SK-N-MC (cell line): ENCODE measurements at regions not wholly inside any gene's neighbourhood (a gene's known extent, or its start where the extent isn't known, plus 50 kb on each side); places are given as distances from the start of the nearest gene placed in this dataset.
"Not testable (repeated sequence)": the region's sequence is repeated elsewhere in the genome, so short reads cannot be mapped to it uniquely, and the experiment has no call there.

Experiments used
- DNase-seq: peaks from one replicate; pipeline ENCODE4 v3.0.0-alpha.2; 2011; ENCODE audit warnings: low read depth, low spot score
- H3K27ac ChIP-seq: fragments of 200-600 bp; sonication (generic); 2 replicates; pipeline ENCODE4 v1.5.1; 2016; ENCODE audit warnings: mixed run types
- H3K36me3 ChIP-seq: fragments of 200-600 bp; sonication (generic); 2 replicates; pipeline ENCODE4 v1.6.1; 2017; ENCODE audit warnings: antibody characterized with exemption, low read length, mixed read lengths; ENCODE audit not compliant: insufficient read depth
- H3K4me3 ChIP-seq: fragments of 200-600 bp; sonication (generic); 2 replicates; pipeline ENCODE4 v1.5.1; 2016
- H3K9ac ChIP-seq: fragments of 200-600 bp; sonication (generic); 2 replicates; pipeline ENCODE4 v1.8.0; 2017; ENCODE audit warnings: mixed run types, mixed read lengths; ENCODE audit not compliant: insufficient read length
- H3K9me3 ChIP-seq: fragments of 200-600 bp; sonication (generic); 2 replicates; pipeline ENCODE4 v1.6.1; 2017; ENCODE audit warnings: low read depth, mild to moderate bottlenecking, antibody characterized with exemption, low read length, moderate library complexity, mixed read lengths
- EZH2 ChIP-seq: fragments of 200-600 bp; sonication (generic); IDR thresholded peaks from one replicate; pipeline ENCODE4 v1.6.1; 2017; ENCODE audit warnings: antibody characterized with exemption
- FOXP2 ChIP-seq: optimal IDR thresholded peaks from 2 replicates; pipeline ENCODE3; 2011; ENCODE audit warnings: mild to moderate bottlenecking, moderate library complexity; ENCODE audit not compliant: insufficient read depth; ENCODE audit errors: extremely low read length, control extremely low read depth
- POLR2AphosphoS5 ChIP-seq: IDR thresholded peaks from 2 replicates; pipeline ENCODE4 v1.6.1; 2012; ENCODE audit warnings: mild to moderate bottlenecking, low read depth, low read length, borderline replicate concordance

DNA sequence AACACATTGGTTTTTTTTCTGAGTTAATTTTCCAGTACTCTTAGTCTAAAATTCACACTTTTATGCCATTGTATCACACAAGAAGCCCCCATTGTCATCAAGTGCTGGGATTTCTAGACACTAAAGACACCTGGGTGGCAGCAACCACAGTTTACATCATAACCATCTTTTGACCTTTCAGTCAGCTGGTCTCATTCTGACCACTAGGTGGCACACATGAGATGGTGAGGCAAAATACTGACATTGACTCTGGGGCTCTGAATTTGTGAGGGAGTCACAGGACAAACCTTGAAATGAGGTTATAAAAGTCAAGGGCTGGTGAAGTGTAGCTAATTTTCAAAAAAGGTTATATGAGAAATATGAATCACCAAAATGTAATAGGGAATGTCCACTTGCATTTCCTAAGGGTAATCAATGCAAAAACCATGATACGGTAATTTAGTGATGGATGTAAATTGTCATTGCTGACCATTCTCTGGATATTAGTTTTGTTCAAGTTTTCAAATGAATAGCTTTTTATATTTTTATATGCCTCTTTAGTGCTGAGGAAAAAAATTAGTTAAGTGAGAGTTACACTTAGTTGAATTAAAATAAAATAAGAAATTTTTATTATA, 229.4 kb downstream of the DMAC1 start:
- Histone ChIP-seq H3K36me3 (no peaks in the 10 kb centered on the region), H3K27ac (no peak overlapping the region), H3K9me3 (no peaks in the 10 kb centered on the region), H3K9ac (no peak overlapping the region), H3K4me3 (no peak overlapping the region)
- TF ChIP-seq FOXP2 (no peak), POLR2AphosphoS5 (no peak), EZH2 (no peak)
- DNase-seq: no peak

DNA sequence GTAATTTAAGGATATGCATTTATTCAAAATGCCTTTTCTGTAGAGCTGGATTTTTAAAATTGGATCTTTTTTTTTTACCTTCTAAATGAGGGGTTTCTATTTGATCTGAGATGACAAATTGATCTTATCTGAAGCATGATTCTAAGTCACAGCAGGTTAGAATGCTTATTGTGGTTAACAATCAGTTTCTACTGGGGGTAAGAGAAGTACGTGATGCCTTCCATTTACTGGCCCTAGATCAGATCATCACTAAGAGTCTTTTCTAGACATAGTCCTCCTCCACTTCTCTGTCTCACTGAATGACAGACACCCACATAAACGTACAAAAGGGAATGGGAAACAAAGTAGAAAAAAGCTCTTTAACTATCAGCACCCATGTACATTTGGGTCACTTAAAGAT, 231.9 kb downstream of the DMAC1 start:
- Histone ChIP-seq H3K36me3 (no peaks in the 10 kb centered on the region), H3K9ac (no peak overlapping the region), H3K4me3 (no peak overlapping the region), H3K9me3 (no peaks in the 10 kb centered on the region), H3K27ac (no peak overlapping the region)
- no peak for TF ChIP-seq EZH2
- no peak for TF ChIP-seq POLR2AphosphoS5
- TF ChIP-seq FOXP2: no peak
- DNase-seq: no peak

DNA sequence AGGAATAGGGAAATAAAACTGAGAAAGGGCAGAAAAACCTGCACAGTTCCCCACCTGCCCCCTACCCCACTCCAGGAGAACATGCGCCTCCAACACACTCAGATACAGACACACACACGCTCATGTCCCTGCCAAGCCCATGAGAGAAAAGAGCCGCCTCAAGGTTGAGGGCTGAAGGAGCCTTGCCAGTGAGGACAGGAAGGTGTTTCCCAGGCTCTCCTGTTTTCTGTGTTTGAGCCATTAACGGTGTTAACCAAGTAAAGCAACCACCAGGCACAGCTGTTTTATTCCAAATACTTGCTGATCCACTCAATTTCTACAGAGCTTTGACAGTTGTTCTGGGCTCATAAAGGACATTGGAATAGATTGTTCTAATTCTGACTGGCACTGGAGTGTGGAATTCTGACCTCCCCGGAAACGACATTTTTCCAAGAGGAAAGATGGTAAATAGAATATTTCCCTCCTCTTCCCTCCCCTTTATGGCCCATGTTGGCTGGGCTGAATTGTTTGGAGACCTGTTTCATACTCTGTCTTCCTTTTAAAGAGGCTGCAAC, 238.0 kb downstream of the DMAC1 start:
- DNase-seq: no peak
- no peak overlapping the region for H3K4me3 ChIP-seq
- no peaks in the 10 kb centered on the region for H3K9me3 ChIP-seq
- TF ChIP-seq FOXP2: no peak
- TF ChIP-seq POLR2AphosphoS5: no peak
- no peak for TF ChIP-seq EZH2
- H3K9ac ChIP-seq: no peak overlapping the region
- H3K27ac ChIP-seq: no peak overlapping the region
- H3K36me3 ChIP-seq: no peaks in the 10 kb centered on the region

DNA sequence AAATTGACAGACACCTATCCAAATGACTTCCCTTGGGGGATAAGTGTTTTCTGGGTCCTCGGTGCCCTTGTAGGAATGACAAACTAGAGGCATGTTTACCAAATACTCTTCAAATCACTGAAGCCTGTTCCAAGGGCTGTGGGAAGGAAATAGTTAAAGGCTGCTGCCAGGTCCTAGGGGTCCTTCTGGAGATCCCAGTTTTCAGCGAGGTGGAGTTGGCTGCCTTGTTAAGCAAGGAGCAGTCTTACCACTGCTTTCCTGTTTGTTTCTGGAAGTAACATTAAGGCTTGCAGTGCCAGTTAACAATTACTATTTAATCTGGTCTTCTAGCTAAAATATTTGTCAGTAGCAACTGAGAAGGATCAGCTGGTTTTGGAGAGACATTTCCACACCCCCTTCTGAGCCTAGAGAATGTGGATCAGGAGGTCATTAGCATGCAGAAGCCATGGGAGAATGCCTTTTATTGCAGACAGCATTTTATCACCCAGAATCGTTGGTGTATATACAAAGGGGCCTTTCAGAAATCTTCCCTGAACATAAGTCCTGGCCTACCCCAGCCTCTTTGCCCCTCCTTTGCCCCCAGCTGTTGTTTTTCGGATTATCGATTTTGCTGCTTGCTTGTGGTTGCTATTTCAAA, 238.8 kb downstream of the DMAC1 start:
- H3K9me3 ChIP-seq: no peaks in the 10 kb centered on the region
- H3K36me3 ChIP-seq: no peaks in the 10 kb centered on the region
- no peak overlapping the region for H3K9ac ChIP-seq
- no peak overlapping the region for H3K4me3 ChIP-seq
- no peak overlapping the region for H3K27ac ChIP-seq
- no peak for DNase-seq
- no peak for TF ChIP-seq FOXP2
- no peak for TF ChIP-seq EZH2
- TF ChIP-seq POLR2AphosphoS5: no peak

DNA sequence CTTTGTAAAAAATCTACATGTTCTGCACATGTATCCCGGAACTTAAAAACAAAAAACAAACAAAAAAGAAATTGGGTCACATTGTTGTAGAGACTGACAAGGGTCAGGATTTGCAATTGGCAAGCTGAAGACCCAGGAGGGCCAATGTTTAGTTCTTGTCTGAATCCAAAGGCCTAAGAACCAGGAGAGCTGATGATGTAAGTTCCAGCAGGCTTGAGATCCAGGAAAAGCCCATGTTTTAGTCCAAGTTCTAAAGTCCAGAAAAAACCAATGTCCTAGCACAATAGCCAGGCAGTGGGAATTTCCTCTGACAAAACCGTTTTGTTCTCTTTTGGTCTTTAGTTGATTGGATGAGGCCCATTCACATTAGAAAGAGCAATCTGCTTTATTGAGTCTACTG, 244.9 kb downstream of the DMAC1 start:
- H3K27ac ChIP-seq: no peak overlapping the region
- H3K9me3 ChIP-seq: no peaks in the 10 kb centered on the region
- TF ChIP-seq FOXP2: no peak
- TF ChIP-seq POLR2AphosphoS5: no peak
- no peak for TF ChIP-seq EZH2
- no peak overlapping the region for H3K9ac ChIP-seq
- H3K4me3 ChIP-seq: no peak overlapping the region
- no peaks in the 10 kb centered on the region for H3K36me3 ChIP-seq
- no peak for DNase-seq

DNA sequence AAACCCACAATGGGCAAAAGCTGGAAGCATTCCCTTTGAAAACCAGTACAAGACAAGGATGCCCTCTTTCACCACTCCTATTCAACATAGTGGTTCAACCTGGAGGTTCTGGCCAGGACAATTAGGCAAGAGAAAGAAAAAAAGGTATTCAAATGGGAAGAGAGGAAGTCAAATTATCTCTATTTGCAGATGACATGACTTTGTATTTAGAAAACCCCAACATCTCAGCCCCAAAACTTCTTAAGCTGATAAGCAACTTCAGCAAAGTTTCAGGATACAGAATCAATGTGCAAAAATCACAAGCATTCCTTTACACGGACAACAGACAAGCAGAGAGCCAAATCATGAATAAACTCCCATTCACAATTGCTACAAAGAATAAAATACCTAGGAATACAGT, 246.9 kb downstream of the DMAC1 start:
- not testable (repeated sequence) for H3K9me3 ChIP-seq, H3K36me3 ChIP-seq, H3K9ac ChIP-seq, DNase-seq, H3K27ac ChIP-seq, H3K4me3 ChIP-seq

DNA sequence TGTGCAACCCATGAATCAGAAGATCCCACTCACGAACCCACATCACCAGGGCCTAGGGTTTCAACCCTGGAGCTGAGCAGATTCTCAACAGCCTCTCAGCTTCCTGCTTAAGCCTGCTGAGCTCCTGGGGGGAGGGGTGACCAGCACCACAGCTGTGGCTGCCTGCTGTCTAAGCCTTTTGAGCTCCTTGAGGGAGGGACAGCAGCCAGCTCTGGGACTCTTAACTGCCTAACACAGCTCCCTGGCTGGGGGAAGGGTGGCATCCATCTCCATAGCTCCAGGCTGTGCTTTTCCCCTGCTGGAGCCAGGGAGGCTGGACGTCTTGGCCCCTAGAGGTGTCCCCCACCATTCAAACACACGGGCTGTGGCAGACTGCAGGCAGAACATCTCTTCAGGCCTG, 250.3 kb downstream of the DMAC1 start:
- H3K36me3 ChIP-seq: no peaks in the 10 kb centered on the region
- H3K4me3 ChIP-seq: no peak overlapping the region
- H3K27ac ChIP-seq: no peak overlapping the region
- TF ChIP-seq EZH2: no peak
- TF ChIP-seq POLR2AphosphoS5: no peak
- TF ChIP-seq FOXP2: no peak
- H3K9me3 ChIP-seq: no peaks in the 10 kb centered on the region
- no peak overlapping the region for H3K9ac ChIP-seq
- DNase-seq: no peak

DNA sequence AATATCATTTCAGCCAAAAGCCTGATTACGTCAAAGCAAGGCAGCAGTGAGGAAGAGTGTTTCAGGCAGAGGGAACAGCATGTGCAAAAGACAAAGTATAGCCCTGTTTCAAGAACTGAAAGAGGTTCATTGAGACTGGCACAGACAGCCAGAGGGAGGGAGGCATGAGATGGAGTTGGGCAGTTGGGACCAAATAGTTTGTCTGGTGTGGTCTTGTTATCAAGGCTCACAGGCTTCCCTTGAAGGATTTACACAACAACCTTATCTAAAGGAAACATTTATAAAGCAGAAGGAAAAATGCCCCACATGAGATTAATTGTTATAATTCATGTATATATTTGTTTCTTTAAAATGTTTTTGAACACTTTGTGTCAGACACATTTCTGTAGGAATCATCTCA, 253.3 kb downstream of the DMAC1 start:
- no peak overlapping the region for H3K9ac ChIP-seq
- TF ChIP-seq EZH2 (no peak), FOXP2 (no peak), POLR2AphosphoS5 (no peak)

DNA sequence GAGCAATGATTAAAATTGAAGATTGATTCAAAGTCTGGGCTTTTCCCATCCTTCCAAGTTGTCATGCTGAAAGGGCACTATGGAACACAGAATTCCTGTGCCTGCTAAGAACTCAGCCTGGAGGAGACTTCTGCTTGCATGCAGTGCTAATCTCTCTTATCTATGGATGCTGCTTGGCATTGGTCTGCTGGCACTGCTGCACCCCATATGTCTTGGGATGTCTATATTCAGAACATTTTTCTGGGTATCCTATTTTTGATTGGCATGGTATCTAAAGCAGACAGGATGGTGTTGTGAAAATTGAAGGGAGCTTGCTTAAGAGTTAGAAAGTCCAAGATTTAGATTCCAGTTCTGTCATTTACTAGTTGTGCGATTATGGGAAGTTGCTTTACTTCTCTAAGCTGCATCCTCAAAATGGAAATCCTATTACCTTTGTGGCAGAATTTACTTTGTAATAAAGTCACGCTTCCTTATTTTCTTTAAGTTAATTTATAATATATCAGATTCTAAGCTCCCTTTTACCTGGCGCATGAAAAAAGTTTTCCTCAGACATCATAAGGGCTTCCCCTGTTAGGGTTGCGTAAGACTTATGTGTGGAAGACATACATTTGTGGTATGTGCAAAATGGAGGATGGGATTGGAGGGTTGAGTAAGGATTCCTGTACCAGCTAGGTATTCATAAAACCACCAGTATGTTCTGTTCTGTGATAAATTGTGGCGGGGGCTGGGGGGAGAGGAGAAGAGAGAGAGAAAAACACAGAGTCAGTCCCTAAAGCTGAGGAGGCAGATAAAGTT, 254.0 kb downstream of the DMAC1 start:
- Histone ChIP-seq H3K27ac (no peak overlapping the region), H3K9me3 (no peaks in the 10 kb centered on the region), H3K4me3 (no peak overlapping the region), H3K36me3 (no peaks in the 10 kb centered on the region), H3K9ac (no peak overlapping the region)
- TF ChIP-seq POLR2AphosphoS5: no peak
- no peak for TF ChIP-seq EZH2
- no peak for DNase-seq

More for the DNA sequence above, 253.3 kb downstream of the DMAC1 start:
- Histone ChIP-seq H3K36me3 (no peaks in the 10 kb centered on the region), H3K27ac (no peak overlapping the region), H3K9me3 (no peaks in the 10 kb centered on the region), H3K4me3 (no peak overlapping the region)
- no peak for DNase-seq
